Tibial nerve (tissue), 3 donors: ENCODE measurements at regions not wholly inside any gene's neighbourhood (a gene's known extent, or its start where the extent isn't known, plus 50 kb on each side); places are given as distances from the start of the nearest gene placed in this dataset.

Experiments
- POLR2A ChIP-seq, 2 donors: fragments of 450-650 bp; IDR thresholded peaks; one replicate each; pipeline ENCODE4 v1.6.1; 2017; ENCODE audit warnings: antibody characterized with exemption in 2 of 2, mild to moderate bottlenecking in 2 of 2, moderate library complexity in 2 of 2
- TF ChIP-seq, protein P1 (sequence below), 5 experiments: fragments of 200-600 bp in 3 of 5; fragments of 450-650 bp in 2 of 5; sonication (generic) in 3 of 5; IDR thresholded peaks; one replicate each; pipeline ENCODE4 v1.5.1; 2016 to 2019; ENCODE audit warnings: antibody characterized with exemption in 5 of 5, mild to moderate bottlenecking in 3 of 5, moderate library complexity in 2 of 5

DNA sequence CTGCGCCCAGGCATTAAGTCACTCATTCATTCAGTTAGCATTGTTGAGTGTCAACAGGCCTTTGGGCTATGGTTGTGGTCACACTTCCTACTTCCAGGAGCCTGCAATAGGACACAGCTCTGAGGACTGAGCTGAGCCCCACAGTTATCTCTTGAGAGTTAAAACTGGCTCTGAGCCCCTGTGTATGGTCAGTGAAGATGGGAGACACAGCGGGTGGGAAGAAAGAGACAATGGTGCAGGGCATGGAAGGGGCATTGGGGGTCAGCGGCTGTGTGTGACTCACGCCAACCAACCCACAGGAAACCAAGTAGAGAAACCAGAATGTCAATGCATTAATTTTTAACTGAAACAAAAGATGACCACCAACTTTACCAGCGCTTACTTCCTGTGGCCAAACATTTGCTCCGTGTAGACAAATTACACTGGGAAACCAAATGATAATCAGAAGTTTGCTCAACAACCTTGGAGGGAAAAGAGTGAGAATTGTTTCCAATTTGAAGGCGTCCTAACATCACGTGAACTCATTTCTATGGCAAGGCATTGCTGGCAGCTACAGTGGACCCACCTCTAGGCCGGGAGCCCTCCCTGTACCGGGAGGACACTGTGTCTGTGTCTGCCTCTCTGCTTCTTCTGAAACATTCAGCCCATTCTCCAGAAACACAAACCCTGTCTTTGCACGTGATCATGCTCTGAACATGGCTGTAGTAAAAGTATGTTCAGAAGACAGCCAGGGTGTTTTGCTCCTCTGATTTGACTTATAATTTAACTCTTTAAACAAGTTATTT, 212.0 kb upstream of the ID2 start:
- TF ChIP-seq, protein P1, sequence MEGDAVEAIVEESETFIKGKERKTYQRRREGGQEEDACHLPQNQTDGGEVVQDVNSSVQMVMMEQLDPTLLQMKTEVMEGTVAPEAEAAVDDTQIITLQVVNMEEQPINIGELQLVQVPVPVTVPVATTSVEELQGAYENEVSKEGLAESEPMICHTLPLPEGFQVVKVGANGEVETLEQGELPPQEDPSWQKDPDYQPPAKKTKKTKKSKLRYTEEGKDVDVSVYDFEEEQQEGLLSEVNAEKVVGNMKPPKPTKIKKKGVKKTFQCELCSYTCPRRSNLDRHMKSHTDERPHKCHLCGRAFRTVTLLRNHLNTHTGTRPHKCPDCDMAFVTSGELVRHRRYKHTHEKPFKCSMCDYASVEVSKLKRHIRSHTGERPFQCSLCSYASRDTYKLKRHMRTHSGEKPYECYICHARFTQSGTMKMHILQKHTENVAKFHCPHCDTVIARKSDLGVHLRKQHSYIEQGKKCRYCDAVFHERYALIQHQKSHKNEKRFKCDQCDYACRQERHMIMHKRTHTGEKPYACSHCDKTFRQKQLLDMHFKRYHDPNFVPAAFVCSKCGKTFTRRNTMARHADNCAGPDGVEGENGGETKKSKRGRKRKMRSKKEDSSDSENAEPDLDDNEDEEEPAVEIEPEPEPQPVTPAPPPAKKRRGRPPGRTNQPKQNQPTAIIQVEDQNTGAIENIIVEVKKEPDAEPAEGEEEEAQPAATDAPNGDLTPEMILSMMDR (IDR thresholded peaks at IDR 0.05), result no peak
- no peak for TF ChIP-seq POLR2A (IDR thresholded peaks at IDR 0.05)
